Right cardiac atrium (tissue), 5 donors: ENCODE measurements at regions not wholly inside any gene's neighbourhood (a gene's known extent, or its start where the extent isn't known, plus 50 kb on each side); places are given as distances from the start of the nearest gene placed in this dataset.

Experiments
- ATAC-seq, 2 donors: fragments of 200-7000 bp; cut with Tn5 transposase; one replicate each; pipeline versions ENCODE4 v1.8.0 to v1.9.1; 2020; ENCODE audit warnings: moderate library complexity in 2 of 2, mild to moderate bottlenecking in 1 of 2
- DNase-seq, 3 donors: peaks; one replicate each; pipeline ENCODE4 v3.0.0-alpha.2; 2020
- H3K27ac ChIP-seq: one replicate; pipeline ENCODE4 v1.5.1; 2013; ENCODE audit warnings: mild to moderate bottlenecking, low read length, control low read depth, moderate library complexity
- H3K27me3 ChIP-seq: one replicate; pipeline ENCODE4 v1.6.1; 2013; ENCODE audit not compliant: control insufficient read depth, insufficient read depth
- H3K4me1 ChIP-seq: one replicate; pipeline ENCODE4 v1.6.1; 2013; ENCODE audit warnings: low read length; ENCODE audit not compliant: control insufficient read depth, insufficient read depth
- H3K4me3 ChIP-seq: one replicate; pipeline ENCODE4 v1.5.1; 2013; ENCODE audit warnings: low read length, control low read depth
- H3K9me3 ChIP-seq: one replicate; pipeline ENCODE4 v1.6.1; 2013; ENCODE audit warnings: low read length; ENCODE audit not compliant: control insufficient read depth
- WGBS: extraction: QIAGEN DNeasy Blood & Tissue Kit; methylation state at CpG from one replicate; pipeline ENCODE4 v1.1.7; 2013; 5-methylcytosine and 5-hydroxymethylcytosine counted together
- intact Hi-C, 4 donors: fragments of 100-400 bp; cut with DNase I; formaldehyde crosslinking; loops; one replicate each; pipeline versions ENCODE4 v1.11.0 to v1.14.0; 2022 to 2023
- donor health status: healthy with polysubstance abuse.
- donor health status: DM: no; HTN: yes; CAD: no.
- donor health status: DM: no; HTN: no; CAD: no.
- donor health status: DM: no; HTN: yes; CAD: no; lungs with severe emphysema.
- donor health status: DM: yes; HTN: yes; CAD: no.

DNA sequence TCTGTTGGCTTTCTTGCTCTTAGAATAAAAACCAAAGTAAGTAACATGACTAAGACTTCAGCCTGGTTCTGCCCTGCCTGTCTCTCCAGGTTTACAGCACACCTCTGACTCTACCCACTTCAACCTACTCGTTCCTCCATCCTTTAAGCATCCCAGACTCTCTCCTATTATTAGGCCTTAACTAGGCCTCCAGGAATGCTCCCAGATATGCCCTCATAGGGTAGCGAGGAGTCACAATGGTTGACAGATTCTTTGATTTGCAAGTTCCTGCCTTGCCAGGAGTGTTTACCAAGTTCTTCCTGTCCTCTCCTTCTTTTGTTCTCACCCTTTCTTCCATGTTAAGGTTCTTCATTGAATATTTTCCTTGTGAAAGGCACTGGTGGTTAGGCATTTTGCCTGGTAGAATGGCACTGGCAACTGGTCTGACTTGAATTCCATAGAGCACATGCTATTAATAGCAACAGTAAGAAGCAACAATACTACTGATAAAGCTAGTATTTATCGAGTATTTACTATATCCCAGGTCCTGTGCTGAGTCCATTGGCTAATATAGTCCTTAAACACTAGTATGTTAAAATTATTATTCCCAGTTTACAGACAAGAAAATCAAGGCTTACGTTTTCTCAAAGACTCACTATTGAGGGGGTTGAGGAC, 327.9 kb upstream of the PRKCQ start:
- ATAC-seq, result no peak
- H3K27ac ChIP-seq, result no peak overlapping the region

DNA sequence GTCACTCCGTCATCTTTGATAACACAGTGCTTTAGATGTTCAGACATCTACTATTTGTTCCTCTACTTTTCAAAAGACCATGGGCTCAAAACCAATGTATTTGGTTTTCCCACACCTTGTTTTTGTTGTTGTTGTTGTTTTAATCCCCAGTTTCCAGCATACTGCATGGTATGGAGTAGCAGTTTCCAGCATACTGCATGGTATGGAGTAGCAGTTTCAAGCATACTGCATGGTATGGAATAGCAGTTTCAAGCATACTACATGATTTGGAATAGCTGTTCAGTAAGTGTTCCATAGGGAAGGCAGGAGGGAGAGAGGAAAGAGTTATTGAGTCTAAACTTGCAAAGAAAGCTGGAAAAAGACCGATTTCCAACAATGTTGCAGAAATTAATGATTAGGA, 314.3 kb upstream of the PRKCQ start:
- Histone ChIP-seq H3K27ac (no peak overlapping the region), H3K27me3 (no peaks in the 10 kb centered on the region), H3K9me3 (no peaks in the 10 kb centered on the region), H3K4me3 (no peak overlapping the region), H3K4me1 (no peaks in the 10 kb centered on the region)
- no peak for ATAC-seq
- no peak for DNase-seq
- WGBS, result 74% methylated on average over 2 of the region's 2 CpGs
- intact Hi-C loops, result no loop called here

More for the DNA sequence above, 327.9 kb upstream of the PRKCQ start:
- intact Hi-C loops, result no loop called here
- Histone ChIP-seq H3K9me3 (no peaks in the 10 kb centered on the region), H3K4me1 (no peaks in the 10 kb centered on the region), H3K27me3 (no peaks in the 10 kb centered on the region), H3K4me3 (no peak overlapping the region)
- WGBS, result 66% methylated on average over 4 of the region's 4 CpGs
- no peak for DNase-seq

GRCh38 chr10:6892864-6893263, 312.8 kb upstream of the PRKCQ start:
- Histone ChIP-seq H3K27ac (no peak overlapping the region), H3K4me3 (no peak overlapping the region), H3K27me3 (no peaks in the 10 kb centered on the region), H3K4me1 (no peaks in the 10 kb centered on the region), H3K9me3 (no peaks in the 10 kb centered on the region)
- intact Hi-C loops, result no loop called here
- ATAC-seq (no peak), DNase-seq (no peak)
- 68% methylated on average over 2 of the region's 2 CpGs for WGBS

DNA sequence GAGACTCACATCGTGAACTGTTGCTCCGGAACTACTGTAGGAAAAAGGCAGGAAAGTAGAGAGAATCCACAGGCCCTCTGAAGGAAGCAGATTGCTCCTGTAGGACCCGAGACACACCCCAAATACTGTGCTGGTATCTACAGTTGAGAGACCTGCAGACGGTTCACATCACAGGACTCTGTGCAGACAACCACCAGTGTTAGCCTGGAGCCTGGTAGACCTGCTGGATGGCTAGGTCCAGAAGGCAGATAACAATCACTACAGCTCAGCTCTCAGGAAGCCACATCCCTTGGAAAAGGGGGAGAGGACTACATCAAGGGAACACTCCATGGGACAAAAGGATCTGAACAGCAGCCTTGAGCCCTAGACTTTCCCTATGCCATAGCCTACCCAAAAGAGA, 311.8 kb upstream of the PRKCQ start:
- WGBS, result 81% methylated on average over 4 of the region's 4 CpGs
- DNase-seq (no peak), ATAC-seq (no peak)
- H3K9me3 ChIP-seq, result no peaks in the 10 kb centered on the region
- no peaks in the 10 kb centered on the region for H3K4me1 ChIP-seq
- H3K4me3 ChIP-seq, result no peak overlapping the region
- intact Hi-C loops, result no loop called here
- H3K27ac ChIP-seq, result no peak overlapping the region
- no peaks in the 10 kb centered on the region for H3K27me3 ChIP-seq

DNA sequence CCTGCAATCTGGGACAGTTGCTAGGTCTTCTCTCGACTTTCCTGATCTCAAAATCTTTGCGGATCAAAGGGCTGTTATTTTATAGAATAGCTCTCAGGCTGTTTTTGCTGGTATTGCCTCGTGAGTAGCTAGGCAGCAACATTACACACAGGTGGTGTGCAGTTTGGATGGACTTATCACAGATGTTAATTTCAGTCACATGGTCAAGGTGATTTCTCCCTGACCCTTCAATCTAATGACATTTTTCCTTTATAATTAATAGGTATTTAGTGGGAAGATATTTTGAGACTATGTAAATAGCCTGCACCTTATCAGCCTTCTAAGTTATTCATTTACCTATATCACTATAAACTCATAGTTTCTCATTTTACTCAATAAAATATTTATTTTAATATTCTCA, 309.6 kb upstream of the PRKCQ start:
- 78% methylated on average over 3 of the region's 3 CpGs for WGBS
- H3K4me1 ChIP-seq, result no peaks in the 10 kb centered on the region
- intact Hi-C loops, result no loop called here

DNA sequence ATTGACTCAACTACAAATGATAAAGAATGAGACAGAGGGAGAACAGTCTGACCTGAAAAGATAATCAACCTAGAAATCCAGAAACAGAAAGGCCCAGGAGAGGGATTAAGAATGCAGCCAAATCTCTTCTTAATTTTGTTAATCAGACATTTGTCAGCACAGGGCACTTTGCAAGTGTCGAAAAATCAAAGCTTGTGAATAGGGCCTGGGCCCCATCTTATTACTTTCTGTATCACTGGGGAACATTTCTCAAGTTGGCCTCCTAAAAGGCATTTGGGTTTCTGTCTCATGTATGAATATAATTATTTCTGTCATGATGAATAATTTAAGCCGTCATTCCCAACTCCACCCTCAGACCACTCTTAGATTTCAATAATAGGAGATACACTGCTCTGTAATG, 308.4 kb upstream of the PRKCQ start:
- intact Hi-C loops, result no loop called here
- H3K27ac ChIP-seq, result no peak overlapping the region
- no peaks in the 10 kb centered on the region for H3K27me3 ChIP-seq
- no peak for ATAC-seq
- H3K4me3 ChIP-seq, result no peak overlapping the region
- 76% methylated on average over 2 of the region's 2 CpGs for WGBS
- DNase-seq, result no peak
- no peaks in the 10 kb centered on the region for H3K9me3 ChIP-seq
- H3K4me1 ChIP-seq, result no peaks in the 10 kb centered on the region

More for the DNA sequence above, 309.6 kb upstream of the PRKCQ start:
- Histone ChIP-seq H3K9me3 (no peaks in the 10 kb centered on the region), H3K27me3 (no peaks in the 10 kb centered on the region), H3K4me3 (no peak overlapping the region), H3K27ac (no peak overlapping the region)
- no peak for DNase-seq
- ATAC-seq, result no peak

GRCh38 chr10:6885284-6885683, 305.2 kb upstream of the PRKCQ start:
- 73% methylated on average over 2 of the region's 2 CpGs for WGBS

GRCh38 chr10:6881987-6882386, 301.9 kb upstream of the PRKCQ start:
- no peak for DNase-seq
- Histone ChIP-seq H3K9me3 (no peaks in the 10 kb centered on the region), H3K4me3 (no peak overlapping the region), H3K27ac (no peak overlapping the region), H3K4me1 (no peaks in the 10 kb centered on the region), H3K27me3 (no peaks in the 10 kb centered on the region)
- intact Hi-C loops, result no loop called here
- no peak for ATAC-seq
- WGBS, result 87% methylated on average over 1 of the region's 1 CpG

More at GRCh38 chr10:6885284-6885683, 305.2 kb upstream of the PRKCQ start:
- Histone ChIP-seq H3K4me1 (no peaks in the 10 kb centered on the region), H3K27ac (no peak overlapping the region), H3K9me3 (no peaks in the 10 kb centered on the region), H3K27me3 (no peaks in the 10 kb centered on the region), H3K4me3 (no peak overlapping the region)
- ATAC-seq, result no peak
- DNase-seq, result no peak
- intact Hi-C loops, result no loop called here

DNA sequence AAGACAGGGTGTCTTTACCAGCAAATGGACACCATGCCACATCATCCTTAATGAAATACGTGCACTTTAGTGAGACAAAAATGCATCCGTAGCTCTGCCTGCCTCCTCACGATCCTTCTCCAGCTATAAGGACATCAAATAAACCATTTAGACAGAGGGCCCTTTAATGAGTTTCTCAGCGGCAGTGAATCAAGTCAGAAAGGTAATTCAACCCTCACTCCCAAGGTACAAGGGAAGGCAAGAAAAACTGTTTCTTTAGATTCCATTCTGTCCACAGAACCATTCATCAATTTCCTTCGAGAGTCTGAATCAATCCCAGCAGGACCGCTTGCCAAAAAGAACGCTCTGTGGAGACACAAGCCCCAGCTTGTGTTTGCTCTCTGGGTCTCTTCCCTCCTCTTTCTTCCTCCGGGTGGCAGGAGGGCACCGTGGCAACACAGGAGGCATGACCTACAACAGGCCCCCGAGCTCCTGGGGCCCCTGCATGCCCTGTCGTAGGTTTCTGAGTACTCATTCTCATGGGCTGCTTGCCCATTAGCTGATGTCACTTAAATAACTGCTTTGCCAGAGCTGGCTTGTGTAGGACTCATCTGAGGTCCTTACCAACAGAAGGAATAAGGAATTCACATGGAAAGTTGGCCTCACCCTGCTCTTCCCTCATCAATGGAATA, 297.8 kb upstream of the PRKCQ start:
- no peak overlapping the region for H3K4me3 ChIP-seq
- intact Hi-C loops, result no loop called here
- H3K9me3 ChIP-seq, result no peaks in the 10 kb centered on the region
- H3K27me3 ChIP-seq, result no peaks in the 10 kb centered on the region
- no peak for ATAC-seq
- 45% methylated on average over 11 of the region's 11 CpGs for whole genome bisulfite sequencing
- no peak for DNase-seq
- H3K27ac ChIP-seq, result no peak overlapping the region
- H3K4me1 ChIP-seq, result no peaks in the 10 kb centered on the region

- Histone ChIP-seq H3K27me3 (no peaks in the 10 kb centered on the region), H3K27ac (no peak overlapping the region), H3K4me1 (no peaks in the 10 kb centered on the region), H3K9me3 (no peaks in the 10 kb centered on the region), H3K4me3 (no peak overlapping the region)
- 76% methylated on average over 12 of the region's 12 CpGs for WGBS
- intact Hi-C loops, result no loop called here
- ATAC-seq, result no peak
- DNase-seq, result no peak
Observed at GRCh38 chr10:6877336-6877721, 297.3 kb upstream of the PRKCQ start.

- 46% methylated on average over 7 of the region's 7 CpGs for WGBS
- intact Hi-C loops, result no loop called here
- DNase-seq (no peak), ATAC-seq (no peak)
- Histone ChIP-seq H3K4me1 (no peaks in the 10 kb centered on the region), H3K27ac (no peak overlapping the region), H3K4me3 (no peak overlapping the region), H3K27me3 (no peaks in the 10 kb centered on the region), H3K9me3 (no peaks in the 10 kb centered on the region)
Observed at GRCh38 chr10:6875269-6875865, 295.3 kb upstream of the PRKCQ start.
